Stromal cell of bone marrow (primary cell): ENCODE measurements at regions not wholly inside any gene's neighbourhood (a gene's known extent, or its start where the extent isn't known, plus 50 kb on each side); places are given as distances from the start of the nearest gene placed in this dataset.
A peak's percentile ranks its signal among the peaks of the same experiment; 100 is the strongest.

ENCODE experiments used
- DNase-seq: peaks from one replicate; pipeline ENCODE4 v3.0.0-alpha.2; 2012; ENCODE audit warnings: low read depth

DNA sequence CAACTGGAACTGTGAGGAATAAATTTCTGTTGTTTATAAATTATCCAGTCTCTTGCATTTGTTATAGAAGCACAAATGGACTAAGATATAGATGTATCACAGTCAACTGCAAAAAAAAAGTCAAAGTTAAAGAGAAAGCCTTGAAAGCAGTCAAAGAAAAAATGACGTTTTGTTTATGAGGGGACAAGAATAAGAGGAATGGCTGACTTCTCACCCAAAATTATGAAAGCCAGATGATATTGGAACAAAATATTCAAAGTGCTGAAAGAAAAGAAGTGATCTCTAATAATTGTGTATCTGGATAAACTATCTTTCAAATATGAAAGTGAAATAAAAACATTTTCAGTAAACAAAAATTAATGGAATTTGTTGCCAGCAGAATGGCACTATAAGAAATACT is 171.8 kb upstream of the IGF1R start:
- no peak for DNase-seq

GRCh38 chr15:98480844-98481243 is 167.5 kb upstream of the IGF1R start:
- DNase-seq, result no peak

DNA sequence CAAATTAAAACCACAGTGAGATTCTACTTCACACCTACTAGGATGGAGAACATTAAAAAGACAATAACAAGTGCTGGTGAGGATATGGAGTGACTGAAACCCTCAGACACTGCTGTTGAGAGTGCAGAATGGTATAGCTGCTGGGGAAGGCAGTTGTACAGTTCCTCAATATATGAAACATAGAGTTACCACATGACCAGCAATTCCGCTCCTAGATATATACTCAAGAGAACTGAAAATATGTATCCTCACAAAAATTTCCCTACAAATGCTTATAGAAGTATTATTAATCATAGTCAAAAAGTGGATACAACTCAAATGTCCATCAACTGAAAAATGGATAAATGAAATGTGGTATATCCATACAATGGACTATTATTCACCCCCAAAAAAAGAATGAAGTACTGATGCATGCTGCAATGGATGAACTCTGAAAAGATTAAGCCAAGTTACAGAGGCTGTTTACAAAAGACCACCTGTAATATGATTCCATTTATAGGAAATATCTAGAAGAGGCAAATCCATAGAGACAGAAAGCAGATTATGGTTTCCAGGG is 164.7 kb upstream of the IGF1R start:
- no peak for DNase-seq

GRCh38 chr15:98484914-98485313 is 163.4 kb upstream of the IGF1R start:
- DNase-seq, result no peak

- DNase-seq, result no peak
These were observed 162.9 kb upstream of the IGF1R start for GRCh38 chr15:98485451-98485850.

DNA sequence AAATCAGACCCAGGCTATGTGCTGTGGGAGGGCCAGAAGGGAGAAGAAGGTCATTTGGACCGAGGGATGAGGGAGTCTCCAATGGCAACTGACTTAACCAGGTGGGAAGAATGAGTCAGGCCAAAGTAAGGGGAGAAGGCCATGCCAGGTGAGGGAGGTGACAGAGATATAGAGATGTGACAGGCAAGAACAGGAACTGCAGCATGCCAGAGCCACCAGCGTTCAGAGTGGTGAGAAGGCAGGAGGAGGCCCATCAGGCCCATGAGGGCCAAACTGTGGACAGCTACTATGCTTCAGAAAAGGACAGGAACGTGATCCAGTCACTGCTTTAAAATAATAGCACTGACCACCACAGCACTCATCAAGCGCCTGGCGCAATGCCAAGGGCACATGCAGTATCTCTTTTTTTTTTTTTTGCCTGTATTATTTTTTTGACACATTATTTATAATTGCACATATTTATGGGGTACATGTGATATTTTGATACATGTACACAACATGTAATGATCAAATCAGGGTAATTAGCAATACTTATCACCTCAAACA is 154.3 kb upstream of the IGF1R start:
- DNase-seq, result no peak

GRCh38 chr15:98501192-98501591 is 147.1 kb upstream of the IGF1R start:
- no peak for DNase-seq

DNA sequence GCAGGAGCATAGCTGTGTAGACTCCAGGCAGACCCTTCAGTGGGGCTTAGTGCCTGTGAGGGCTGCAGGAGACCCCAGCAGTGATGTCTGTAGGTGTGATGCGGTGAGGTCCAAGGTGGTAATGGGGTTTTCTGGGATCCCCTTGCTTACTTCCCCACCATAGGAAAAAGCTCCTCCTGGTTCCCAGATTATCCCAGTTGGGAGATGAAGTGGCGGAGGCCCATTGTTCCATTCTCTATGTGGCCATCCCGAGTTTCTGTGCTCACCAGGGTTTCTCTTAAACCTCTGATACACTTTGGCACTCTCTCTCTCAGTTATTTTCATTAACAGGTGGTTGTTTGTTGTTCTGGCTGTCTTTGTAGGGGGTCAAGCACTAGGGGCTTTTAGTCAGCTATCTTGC is 146.7 kb upstream of the IGF1R start:
- DNase-seq, result no peak

DNA sequence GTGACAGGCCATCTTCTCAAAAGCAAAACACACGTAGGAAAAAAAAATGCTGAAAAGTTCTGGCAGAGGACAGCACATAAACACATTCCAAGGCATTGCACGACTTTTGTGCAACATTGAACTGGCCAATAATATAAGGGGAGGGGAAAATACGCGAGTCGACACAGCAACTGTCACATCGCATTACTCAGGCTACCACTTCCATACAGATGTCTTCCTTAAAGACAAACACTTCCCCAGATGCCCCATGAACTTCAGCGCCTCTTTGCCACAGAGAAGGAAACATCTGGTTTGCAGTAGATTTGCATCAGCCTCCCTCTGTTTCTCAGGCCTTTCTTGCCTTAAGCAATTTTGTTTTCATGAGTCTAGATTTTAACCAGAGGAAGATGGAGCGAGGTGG is 144.4 kb upstream of the IGF1R start:
- DNase-seq, result peak; percentile 54

DNA sequence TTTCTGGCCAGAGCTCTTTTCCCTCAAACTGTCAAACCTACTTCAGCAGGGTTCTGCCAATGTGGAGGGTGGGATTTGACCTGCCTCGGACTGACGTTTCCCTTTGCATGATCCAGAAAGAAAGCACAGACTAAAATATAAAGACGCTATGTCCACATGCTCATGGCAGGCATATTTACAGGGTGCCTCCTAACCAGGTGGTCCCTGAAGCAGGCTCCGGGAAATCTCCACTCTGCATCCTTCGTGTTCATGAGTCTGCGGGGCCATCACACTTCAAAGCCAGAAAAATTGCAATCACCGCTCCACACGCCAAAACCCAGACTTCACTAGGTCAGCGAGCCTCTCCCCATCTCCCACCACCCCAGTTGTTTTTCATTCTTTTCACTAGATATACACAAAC is 143.3 kb upstream of the IGF1R start:
- DNase-seq, result no peak

DNA sequence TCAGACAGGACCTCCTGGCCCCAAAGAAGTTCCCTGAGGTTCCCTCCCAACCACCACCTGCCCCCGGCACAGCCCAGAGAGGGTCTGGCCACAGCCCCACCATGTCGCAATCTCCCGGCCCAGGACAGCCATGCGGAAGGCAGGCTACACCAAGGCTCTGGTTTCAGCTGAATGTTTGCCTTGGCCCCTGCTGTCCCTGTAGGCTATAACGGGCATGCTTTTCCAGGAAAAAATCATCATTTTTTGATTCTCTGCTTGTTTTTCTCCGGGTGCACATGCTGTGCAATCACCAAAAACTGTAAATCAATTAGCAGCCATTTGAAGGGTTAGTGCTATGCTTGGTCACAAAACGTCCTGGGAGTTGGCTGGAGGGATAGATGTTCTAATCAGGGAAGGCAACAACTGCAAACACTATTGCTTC is 142.7 kb upstream of the IGF1R start:
- DNase-seq, result peak; percentile 38

GRCh38 chr15:98506172-98506571 is 142.2 kb upstream of the IGF1R start:
- DNase-seq, result no peak

DNA sequence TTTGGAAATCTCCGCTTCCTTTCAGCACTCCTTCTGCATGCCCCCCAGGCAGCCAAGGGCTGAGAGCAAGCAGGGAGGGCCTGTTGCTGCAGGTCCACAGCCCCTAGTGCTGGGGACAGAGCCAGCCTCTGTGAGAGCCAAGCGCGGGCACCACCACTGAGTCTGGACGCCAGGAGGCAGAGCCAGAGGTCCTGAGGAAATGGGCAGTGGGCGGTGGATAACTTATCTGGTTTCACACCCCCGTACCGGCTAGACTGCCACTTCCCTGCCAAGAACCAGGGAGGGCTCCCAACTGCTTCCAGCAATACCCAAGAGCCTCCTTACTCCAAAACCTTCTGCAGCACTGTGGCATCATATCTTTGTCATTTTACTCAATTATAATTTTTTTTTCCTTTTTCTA is 141.6 kb upstream of the IGF1R start:
- DNase-seq, result no peak

DNA sequence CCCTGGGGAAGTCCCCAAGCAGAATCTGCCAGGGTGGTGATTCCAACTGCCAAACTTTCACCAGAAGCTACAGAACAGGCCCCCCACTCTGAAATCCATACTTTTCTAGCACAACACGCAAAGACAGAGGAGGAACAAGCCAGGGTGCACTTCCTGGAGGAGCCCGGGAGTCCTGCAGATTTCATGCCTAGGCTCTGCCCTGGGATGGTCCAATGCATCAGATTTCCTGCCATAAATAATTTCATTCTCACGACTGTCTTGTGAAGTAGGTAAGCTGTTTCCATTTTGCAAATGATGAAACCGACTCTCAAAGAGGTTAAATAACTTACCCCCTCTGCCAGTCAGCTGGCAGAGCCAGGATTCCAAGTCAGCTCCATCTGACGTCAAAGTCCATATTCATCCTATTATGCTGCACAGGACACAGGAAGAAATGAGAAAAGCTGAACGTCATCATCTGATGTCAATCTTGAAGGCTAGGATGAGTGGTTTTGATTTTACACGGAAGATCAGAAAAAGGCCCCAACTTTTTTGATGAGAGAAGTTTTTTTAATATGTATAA is 134.8 kb upstream of the IGF1R start:
- DNase-seq, result no peak

- no peak for DNase-seq
These were observed 134.2 kb upstream of the IGF1R start for GRCh38 chr15:98514034-98514622.

DNA sequence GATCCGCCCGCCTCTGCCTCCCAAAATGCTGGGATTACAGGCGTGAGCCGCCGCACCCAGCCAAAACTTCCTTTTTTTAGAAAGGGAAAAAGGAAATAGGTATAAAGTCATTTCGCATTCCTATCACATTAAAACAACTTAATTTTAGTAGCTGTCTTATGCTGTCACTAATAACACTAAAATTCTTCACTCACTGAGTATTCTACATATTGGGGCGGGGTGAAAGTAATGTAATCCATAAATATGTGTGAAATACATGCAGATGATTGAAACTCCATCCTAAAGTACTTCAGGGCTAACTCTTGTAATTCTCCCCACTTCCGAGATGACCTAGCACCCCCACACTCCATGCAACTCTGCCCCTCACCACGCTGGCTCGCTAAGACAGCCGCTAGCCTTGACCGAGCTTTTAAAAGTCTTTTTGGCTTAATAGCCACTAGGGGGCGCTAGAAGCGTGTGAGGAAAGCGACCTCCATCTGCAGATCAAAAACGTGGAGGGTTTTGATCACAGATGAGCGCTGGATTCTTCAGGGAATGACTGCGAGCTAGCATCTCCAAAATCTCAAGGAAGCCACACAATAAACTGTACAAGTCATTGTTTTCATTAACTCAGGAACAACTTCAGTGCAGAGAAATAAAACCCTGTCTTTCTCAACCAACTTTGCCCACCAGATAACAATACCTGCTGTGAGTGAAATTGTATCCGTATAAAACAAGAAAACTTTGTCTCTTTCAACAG is 129.3 kb upstream of the IGF1R start:
- peak; percentile 62 for DNase-seq

- DNase-seq, result no peak
These were observed 128.4 kb upstream of the IGF1R start for GRCh38 chr15:98519767-98520550.

GRCh38 chr15:98522127-98522526 is 126.2 kb upstream of the IGF1R start:
- DNase-seq, result no peak

DNA sequence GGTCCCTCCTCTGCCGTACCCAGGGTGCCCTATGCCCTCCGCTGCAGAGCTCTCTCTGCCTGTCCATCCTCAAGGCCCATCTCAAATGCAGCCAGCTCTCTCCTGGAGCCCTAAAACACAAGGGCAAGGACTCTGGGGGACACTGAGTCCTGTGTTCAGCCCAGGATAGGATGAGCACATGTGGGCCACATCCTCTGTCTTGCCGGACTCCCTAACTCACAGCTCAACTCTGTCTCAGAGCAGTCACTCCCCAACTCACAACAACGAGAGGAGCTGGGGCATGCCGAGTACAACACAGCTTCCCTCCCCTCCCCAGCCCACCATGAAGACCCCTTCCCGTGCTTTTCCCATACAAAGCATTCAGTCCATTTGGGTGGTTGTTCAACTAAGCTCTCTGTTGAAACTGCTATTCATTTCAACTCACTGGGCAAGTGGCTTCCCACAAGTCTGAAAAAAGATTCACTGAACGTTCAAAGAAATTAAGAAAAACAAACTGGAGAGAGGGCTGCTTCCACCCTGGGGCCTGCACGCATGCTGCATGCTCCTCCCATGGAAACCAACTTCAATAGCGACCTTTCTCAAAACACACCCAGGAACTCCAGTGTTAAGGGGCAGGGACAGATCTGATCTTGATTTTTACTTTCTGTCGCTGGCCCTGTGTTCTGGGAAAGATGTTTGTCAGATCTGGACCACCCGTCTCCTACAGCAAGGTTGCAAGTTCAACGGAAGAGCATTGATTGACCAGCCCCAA is 124.3 kb upstream of the IGF1R start:
- DNase-seq, result no peak

- DNase-seq, result no peak
These were observed 123.3 kb upstream of the IGF1R start for GRCh38 chr15:98524838-98525660.

GRCh38 chr15:98525661-98526001 is 122.7 kb upstream of the IGF1R start:
- DNase-seq, result no peak
